H1 (cell line): ENCODE measurements at regions not wholly inside any gene's neighbourhood (a gene's known extent, or its start where the extent isn't known, plus 50 kb on each side); places are given as distances from the start of the nearest gene placed in this dataset.

Source experiments
- BACH1 ChIP-seq: IDR thresholded peaks from 2 replicates; pipeline ENCODE4 v1.6.1; 2012; ENCODE audit warnings: low read length, improper control_type of control experiment
- CHD2 ChIP-seq: IDR thresholded peaks from 2 replicates; pipeline ENCODE4 v1.6.1; 2012; ENCODE audit warnings: low read length, improper control_type of control experiment
- CHD7 ChIP-seq: fragments of 300-600 bp; sonication (generic); IDR thresholded peaks from 2 replicates; pipeline ENCODE4 v1.7.1; 2012; ENCODE audit warnings: low read length, moderate library complexity, mild to moderate bottlenecking, inconsistent platforms; ENCODE audit not compliant: insufficient replicate concordance
- FOSL1 ChIP-seq: IDR thresholded peaks from 2 replicates; pipeline ENCODE4 v1.6.1; 2011; ENCODE audit warnings: mild to moderate bottlenecking, low read depth, low read length, moderate library complexity; ENCODE audit not compliant: insufficient read depth
- GABPA ChIP-seq: IDR thresholded peaks from 2 replicates; pipeline ENCODE4 v1.6.1; 2011; ENCODE audit warnings: mild to moderate bottlenecking, low read length, moderate library complexity, borderline replicate concordance; ENCODE audit not compliant: insufficient read depth
- JUN ChIP-seq: IDR thresholded peaks from 2 replicates; pipeline ENCODE4 v1.6.1; 2011; ENCODE audit warnings: low read depth, mild to moderate bottlenecking, improper control_type of control experiment, low read length
- POLR2AphosphoS5 ChIP-seq: IDR thresholded peaks from 2 replicates; pipeline ENCODE4 v1.6.1; 2011; ENCODE audit warnings: low read depth, low read length
- POU5F1 ChIP-seq: IDR thresholded peaks from 2 replicates; pipeline ENCODE4 v1.6.1; 2011; ENCODE audit warnings: low read depth, mild to moderate bottlenecking, low read length, moderate library complexity
- SP1 ChIP-seq: IDR thresholded peaks from 2 replicates; pipeline ENCODE4 v1.6.1; 2011; ENCODE audit warnings: low read depth, low read length
- SP4 ChIP-seq: IDR thresholded peaks from 2 replicates; pipeline ENCODE4 v1.6.1; 2012; ENCODE audit warnings: low read length, inconsistent platforms

DNA sequence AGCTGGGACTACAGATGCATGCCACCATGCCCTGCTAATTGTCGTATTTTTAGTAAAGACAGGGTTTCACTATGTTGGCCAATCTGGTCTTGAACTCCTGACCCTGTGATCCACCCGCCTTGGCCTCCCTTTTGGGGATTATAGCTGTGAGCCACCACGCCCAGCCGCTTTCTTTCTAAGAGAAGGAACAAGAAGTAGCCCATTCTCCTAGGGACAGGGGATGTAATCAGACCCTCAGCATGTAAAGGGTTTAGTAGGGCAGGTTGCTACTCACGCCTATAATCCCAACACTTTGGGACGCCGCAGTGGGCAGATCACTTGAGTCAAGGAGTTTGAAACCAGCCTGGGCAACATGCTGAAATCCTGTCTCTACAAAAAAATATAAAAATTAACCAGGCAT, 189.7 kb downstream of the TOMM20 start (continued):
- TF ChIP-seq CHD7, result no peak
- no peak for TF ChIP-seq SP1
- TF ChIP-seq SP4, result no peak
- TF ChIP-seq JUN, result no peak
- no peak for TF ChIP-seq FOSL1
- TF ChIP-seq POU5F1, result no peak
- no peak for TF ChIP-seq CHD2
- TF ChIP-seq GABPA, result no peak
- TF ChIP-seq POLR2AphosphoS5, result no peak
- no peak for TF ChIP-seq BACH1
